ENCODE measurements at regions not wholly inside any gene's neighbourhood (a gene's known extent, or its start where the extent isn't known, plus 50 kb on each side); places are given as distances from the start of the nearest gene placed in this dataset.
"Not testable (repeated sequence)": the region's sequence is repeated elsewhere in the genome, so short reads cannot be mapped to it uniquely, and the experiment has no call there.

DNA sequence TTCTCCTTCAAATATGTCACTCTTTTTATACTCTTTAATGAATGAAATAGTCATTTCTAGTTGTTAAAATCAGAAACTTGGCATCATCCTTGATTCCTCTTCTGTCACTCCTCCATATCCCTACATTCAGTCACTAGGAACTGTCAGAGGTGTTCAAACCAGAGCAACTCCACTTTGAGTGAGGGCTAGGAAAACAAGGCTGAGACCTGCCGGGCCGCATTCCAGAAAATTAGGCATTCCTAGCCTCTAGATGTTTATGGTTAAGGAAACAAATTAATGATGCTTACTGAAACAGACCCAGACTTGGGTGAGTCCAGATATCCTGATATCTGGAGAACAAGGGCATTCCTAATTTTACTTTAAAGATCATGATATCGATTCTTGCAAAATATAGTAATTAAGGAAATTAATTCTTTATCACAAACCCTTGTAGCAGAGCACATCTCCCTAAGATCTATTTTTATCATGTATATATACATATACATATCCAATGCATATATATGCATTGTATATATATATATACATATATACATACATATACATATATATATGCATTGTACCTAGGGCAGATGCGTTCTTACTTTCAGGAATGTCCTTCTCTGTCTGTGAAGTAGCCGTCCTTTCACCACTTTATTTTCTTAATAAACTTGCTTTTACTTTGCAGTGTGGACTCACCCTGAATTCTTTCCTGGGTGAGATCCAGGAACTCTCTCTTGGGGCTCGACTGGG, 98.4 kb upstream of the GC start:
- DNase-seq (ENCODE audit: low read depth), result no peak
- TF ChIP-seq, protein P1, sequence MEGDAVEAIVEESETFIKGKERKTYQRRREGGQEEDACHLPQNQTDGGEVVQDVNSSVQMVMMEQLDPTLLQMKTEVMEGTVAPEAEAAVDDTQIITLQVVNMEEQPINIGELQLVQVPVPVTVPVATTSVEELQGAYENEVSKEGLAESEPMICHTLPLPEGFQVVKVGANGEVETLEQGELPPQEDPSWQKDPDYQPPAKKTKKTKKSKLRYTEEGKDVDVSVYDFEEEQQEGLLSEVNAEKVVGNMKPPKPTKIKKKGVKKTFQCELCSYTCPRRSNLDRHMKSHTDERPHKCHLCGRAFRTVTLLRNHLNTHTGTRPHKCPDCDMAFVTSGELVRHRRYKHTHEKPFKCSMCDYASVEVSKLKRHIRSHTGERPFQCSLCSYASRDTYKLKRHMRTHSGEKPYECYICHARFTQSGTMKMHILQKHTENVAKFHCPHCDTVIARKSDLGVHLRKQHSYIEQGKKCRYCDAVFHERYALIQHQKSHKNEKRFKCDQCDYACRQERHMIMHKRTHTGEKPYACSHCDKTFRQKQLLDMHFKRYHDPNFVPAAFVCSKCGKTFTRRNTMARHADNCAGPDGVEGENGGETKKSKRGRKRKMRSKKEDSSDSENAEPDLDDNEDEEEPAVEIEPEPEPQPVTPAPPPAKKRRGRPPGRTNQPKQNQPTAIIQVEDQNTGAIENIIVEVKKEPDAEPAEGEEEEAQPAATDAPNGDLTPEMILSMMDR (conservative IDR thresholded peaks at IDR 0.05; ENCODE audit: low read depth, low read length), result no peak
- no peak overlapping the region for H3K4me3 ChIP-seq (ENCODE audit: low read depth, low read length)

DNA sequence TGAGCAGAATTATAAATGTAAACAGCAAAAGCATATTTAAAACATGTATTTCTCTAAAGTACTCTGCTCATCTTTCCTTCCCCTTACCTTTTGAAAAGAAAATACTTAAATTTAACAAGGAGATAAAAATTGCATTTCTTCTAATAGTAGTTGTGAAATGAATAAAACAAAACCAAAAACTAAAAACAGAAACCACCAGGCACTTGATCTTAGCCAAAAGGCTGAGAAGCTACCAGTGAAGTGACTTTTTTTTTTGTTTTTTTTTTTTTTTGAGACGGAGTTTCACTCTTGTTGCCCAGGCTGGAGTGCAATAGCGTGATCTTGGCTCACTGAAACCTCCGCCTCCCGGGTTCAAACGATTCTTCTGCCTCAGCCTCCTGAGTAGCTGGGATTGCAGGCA, 116.5 kb upstream of the GC start:
- DNase-seq (ENCODE audit: low read depth); H3K4me3 ChIP-seq (ENCODE audit: low read depth, low read length): not testable (repeated sequence)

DNA sequence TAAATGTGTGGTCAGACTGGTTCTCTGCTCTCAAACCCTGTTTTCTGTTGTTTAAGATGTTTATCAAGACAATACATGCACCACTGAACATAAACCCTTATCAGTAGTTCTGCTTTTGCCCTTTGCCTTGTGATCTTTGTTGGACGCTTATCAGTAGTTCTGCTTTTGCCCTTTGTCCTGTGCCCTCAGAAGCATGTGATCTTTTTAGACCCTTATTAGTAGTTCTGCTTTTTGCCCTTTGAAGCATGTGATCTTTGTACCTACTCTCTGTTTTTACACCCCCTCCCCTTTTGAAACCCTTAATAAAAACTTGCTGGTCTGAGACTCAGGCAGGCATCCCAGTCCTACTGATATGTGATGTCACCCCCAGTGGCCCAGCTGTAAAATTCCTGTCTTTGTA, 121.7 kb upstream of the GC start:
- not testable (repeated sequence) for H3K4me3 ChIP-seq (ENCODE audit: low read depth, low read length); DNase-seq (ENCODE audit: low read depth)

DNA sequence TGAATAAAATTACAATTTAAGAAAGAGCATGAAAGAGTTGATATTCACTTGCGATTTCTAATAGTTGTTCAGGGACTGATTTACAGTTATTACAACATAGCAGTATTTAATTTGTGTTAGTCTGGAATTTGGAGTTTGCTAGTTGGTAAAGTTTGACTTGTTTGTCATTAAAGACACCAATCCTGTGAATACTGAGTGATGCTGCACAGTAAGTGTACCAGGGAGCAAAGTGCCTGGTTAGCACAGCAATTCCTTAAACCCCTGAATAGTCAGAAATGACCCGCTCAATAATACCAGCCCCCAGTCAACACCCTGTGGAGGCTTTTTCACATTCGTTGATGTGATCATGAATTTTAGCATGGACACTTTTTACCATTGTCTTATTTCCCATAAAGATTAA, 122.2 kb upstream of the GC start:
- TF ChIP-seq, protein P1 (conservative IDR thresholded peaks at IDR 0.05; ENCODE audit: low read depth, low read length), result no peak
- no peak overlapping the region for H3K4me3 ChIP-seq (ENCODE audit: low read depth, low read length)
- DNase-seq (ENCODE audit: low read depth), result no peak

DNA sequence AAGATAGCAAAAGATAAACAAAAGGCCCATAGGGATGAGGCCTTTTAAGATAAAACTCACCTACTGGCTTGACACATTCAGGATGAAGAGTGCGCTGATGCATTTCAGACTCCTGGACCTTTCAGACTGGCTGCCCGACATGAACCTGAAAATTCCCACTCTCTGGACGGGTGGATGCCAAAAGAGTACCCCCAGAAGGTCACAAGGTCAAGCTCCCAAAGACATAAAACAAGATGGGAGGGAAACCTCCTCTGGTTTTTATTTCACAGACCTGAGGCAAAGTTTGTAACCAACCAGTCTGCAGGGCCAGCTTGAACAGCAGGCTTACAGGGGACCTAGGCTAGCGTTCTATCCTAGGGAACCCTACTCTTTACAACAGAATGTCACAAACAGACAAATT, 123.2 kb upstream of the GC start:
- no peak for DNase-seq (ENCODE audit: low read depth)
- TF ChIP-seq, protein P1 (conservative IDR thresholded peaks at IDR 0.05; ENCODE audit: low read depth, low read length), result no peak
- H3K4me3 ChIP-seq (ENCODE audit: low read depth, low read length), result no peak overlapping the region

DNA sequence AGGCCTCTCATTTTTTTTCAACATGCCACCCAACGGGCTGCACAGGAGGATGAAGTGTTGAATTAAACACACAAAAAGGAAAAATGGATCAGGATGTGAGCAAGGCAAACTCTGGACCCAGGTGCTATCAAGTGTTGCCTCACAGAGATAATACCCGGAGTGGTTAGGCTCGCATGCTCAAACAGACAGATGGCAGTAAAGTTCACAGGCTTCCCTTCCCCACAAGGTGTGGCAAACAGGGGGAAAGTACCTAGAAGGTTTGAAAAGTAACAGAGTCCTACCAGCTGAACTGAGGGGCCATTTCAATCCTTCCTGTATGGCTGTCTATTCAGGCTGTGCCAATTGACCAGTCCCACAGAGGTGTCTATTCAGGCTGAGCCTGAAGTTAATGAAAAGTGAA, 123.9 kb upstream of the GC start:
- H3K4me3 ChIP-seq (ENCODE audit: low read depth, low read length), result no peak overlapping the region
- TF ChIP-seq, protein P1 (conservative IDR thresholded peaks at IDR 0.05; ENCODE audit: low read depth, low read length), result no peak
- no peak for DNase-seq (ENCODE audit: low read depth)

DNA sequence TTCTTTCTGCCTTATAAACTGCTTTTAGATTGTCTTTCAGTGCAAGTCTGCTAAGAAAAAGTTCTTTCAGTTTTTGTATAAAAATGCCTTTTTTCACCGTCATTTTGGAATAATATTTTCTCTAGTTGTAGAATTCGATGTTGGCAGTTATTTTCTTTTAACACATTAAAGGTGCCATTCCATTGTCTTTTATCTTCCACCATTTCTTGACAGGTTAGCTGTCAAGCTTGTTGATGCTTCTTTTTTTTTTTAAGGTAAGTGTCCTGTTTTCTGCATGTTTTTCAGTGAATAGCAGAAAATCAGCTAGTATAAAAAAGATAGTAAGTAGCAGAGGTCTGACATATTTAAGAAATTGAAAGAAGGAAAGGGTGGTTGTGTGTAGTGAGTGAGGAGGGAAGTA, 118.5 kb upstream of the NPFFR2 start:
- TF ChIP-seq, protein P1 (conservative IDR thresholded peaks at IDR 0.05; ENCODE audit: low read depth, low read length), result no peak
- DNase-seq (ENCODE audit: low read depth), result no peak
- no peak overlapping the region for H3K4me3 ChIP-seq (ENCODE audit: low read depth, low read length)

DNA sequence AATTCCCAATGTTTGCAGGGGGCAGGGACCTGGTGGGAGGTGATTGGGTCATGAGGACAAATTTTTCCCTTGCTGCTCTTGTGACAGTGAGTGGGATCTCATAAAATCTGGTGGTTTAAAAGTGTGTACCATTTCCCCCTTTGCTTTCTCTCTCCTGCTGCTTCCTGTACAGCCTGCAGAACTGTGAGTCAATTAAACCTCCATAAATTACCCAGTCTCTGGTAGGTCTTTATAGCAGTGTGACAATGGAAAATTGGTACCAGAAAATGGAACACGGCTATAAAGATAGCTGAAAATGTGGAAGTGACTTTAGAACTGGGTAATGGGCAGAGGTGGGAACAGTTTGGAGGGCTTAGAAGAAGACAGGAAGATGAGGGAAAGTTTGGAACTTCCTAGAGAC, 108.7 kb upstream of the NPFFR2 start:
- no peak overlapping the region for H3K4me3 ChIP-seq (ENCODE audit: low read depth, low read length)
- DNase-seq (ENCODE audit: low read depth), result no peak
- TF ChIP-seq, protein P1 (conservative IDR thresholded peaks at IDR 0.05; ENCODE audit: low read depth, low read length), result no peak

Data from choroid plexus epithelial cell (primary cell).